PFSK-1 (cell line): ENCODE measurements at regions not wholly inside any gene's neighbourhood (a gene's known extent, or its start where the extent isn't known, plus 50 kb on each side); places are given as distances from the start of the nearest gene placed in this dataset.

ENCODE experiments used
- FOXP2 ChIP-seq: optimal IDR thresholded peaks from 2 replicates; pipeline ENCODE3; 2011; ENCODE audit warnings: borderline replicate concordance, control low read depth, inconsistent platforms; ENCODE audit not compliant: insufficient read depth; ENCODE audit errors: extremely low read length, extremely low read depth
- POLR2AphosphoS5 ChIP-seq: IDR thresholded peaks from 2 replicates; pipeline ENCODE4 v1.6.1; 2012; ENCODE audit warnings: low read depth, mild to moderate bottlenecking, control low read depth, low read length, moderate library complexity
- SIN3A ChIP-seq: IDR thresholded peaks from 2 replicates; pipeline ENCODE4 v1.6.1; 2012; ENCODE audit warnings: mild to moderate bottlenecking, low read length, moderate library complexity, borderline replicate concordance; ENCODE audit not compliant: insufficient read depth
- TAF1 ChIP-seq: IDR thresholded peaks from 2 replicates; pipeline ENCODE4 v1.6.1; 2012; ENCODE audit warnings: low read length, control low read depth, borderline replicate concordance; ENCODE audit not compliant: insufficient read depth
- TF ChIP-seq, protein P1 (sequence below), 2 experiments: IDR thresholded peaks; 2 replicates each; pipeline versions ENCODE4 v1.6.1 to v1.8.0; 2011 to 2012; ENCODE audit warnings: low read depth in 2 of 2, low read length in 2 of 2, control low read depth in 1 of 2, inconsistent platforms in 1 of 2, mild to moderate bottlenecking in 1 of 2, moderate library complexity in 1 of 2; ENCODE audit not compliant: insufficient read depth in 1 of 2

DNA sequence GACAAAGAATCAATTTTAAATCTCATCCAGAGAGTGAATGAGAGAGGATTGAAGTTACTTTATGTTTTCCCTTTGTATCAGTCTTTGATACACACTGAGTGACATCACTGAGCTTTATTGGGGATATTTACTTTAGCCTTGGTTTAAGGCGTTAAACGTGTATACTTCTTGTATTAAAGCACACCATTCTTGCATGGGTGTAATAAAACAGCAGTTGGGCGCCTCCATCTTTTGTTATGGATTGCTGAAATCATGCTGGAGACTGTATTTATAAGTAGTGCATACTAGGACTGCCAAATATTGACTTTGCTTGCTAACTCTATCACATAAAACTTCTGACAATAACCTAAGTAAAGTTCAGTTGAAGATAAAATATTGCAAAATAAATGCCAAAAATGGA, 1755.8 kb upstream of the WWC1 start:
- TF ChIP-seq TAF1 (no peak), POLR2AphosphoS5 (no peak), SIN3A (no peak), FOXP2 (no peak)
- TF ChIP-seq, protein P1, sequence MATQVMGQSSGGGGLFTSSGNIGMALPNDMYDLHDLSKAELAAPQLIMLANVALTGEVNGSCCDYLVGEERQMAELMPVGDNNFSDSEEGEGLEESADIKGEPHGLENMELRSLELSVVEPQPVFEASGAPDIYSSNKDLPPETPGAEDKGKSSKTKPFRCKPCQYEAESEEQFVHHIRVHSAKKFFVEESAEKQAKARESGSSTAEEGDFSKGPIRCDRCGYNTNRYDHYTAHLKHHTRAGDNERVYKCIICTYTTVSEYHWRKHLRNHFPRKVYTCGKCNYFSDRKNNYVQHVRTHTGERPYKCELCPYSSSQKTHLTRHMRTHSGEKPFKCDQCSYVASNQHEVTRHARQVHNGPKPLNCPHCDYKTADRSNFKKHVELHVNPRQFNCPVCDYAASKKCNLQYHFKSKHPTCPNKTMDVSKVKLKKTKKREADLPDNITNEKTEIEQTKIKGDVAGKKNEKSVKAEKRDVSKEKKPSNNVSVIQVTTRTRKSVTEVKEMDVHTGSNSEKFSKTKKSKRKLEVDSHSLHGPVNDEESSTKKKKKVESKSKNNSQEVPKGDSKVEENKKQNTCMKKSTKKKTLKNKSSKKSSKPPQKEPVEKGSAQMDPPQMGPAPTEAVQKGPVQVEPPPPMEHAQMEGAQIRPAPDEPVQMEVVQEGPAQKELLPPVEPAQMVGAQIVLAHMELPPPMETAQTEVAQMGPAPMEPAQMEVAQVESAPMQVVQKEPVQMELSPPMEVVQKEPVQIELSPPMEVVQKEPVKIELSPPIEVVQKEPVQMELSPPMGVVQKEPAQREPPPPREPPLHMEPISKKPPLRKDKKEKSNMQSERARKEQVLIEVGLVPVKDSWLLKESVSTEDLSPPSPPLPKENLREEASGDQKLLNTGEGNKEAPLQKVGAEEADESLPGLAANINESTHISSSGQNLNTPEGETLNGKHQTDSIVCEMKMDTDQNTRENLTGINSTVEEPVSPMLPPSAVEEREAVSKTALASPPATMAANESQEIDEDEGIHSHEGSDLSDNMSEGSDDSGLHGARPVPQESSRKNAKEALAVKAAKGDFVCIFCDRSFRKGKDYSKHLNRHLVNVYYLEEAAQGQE (IDR thresholded peaks at IDR 0.05; ENCODE audit: insufficient read depth in 1 of 2, low read depth in 2 of 2, low read length in 2 of 2): no peak

DNA sequence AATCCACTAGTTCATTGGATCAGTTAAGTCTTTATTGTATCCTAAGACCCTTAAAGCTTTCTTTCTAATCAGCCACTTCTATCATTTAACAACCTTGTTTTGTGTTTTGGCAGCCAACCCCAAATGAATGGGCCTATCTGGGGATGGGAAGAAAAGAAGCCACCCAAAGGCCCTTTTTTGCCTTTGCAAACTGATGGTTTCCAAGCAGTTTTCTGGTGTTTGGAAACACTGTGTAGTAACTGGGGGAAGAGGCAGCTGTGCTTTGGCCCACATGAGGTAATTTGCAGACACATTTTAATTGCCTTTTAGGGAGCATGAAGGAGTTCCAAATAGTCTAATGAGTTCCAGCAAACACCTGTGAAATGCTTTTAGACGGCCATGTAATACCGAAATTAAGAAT, 1751.3 kb upstream of the WWC1 start:
- TF ChIP-seq, protein P1 (IDR thresholded peaks at IDR 0.05; ENCODE audit: insufficient read depth in 1 of 2, low read depth in 2 of 2, low read length in 2 of 2): no peak
- TF ChIP-seq TAF1: no peak

DNA sequence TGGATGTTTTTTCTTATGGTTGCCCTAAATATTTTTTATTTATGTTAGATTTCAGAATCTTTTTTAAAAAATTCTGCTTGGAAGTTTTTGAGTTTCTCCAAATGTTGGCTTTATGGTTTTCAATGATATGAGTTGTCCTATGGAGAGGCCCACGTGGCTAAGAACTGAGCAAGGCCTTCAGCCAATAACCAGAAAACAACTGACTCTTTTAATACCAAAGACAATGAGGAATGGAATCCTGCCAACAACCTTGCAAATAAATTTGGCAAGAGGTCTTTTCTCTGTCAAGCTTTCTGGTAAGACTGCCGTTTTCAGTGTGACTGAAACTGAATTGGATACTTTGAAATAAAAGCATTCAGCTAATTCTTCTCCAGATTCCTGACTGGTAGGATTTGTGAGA, 1740.1 kb upstream of the WWC1 start:
- TF ChIP-seq TAF1 (no peak), FOXP2 (no peak), POLR2AphosphoS5 (no peak), SIN3A (no peak)
- TF ChIP-seq, protein P1 (IDR thresholded peaks at IDR 0.05; ENCODE audit: insufficient read depth in 1 of 2, low read depth in 2 of 2, low read length in 2 of 2): no peak

DNA sequence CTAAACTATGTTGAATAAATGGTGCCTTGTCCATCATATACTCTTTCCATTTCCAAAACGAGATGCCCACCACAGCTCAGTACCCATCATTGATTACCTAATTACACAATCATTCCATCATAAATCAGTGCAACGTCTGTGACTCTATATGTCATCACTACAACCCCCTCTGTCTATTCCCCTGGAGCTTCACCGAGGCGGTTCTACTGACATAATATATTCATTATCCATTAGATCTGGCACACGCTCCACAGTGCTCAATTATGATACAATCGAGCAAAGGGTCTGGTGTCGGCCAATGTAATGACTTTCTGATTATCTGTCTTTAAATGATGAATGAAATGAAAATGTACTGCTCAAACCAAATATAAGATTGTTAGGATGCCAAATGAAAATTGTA, 1737.7 kb upstream of the WWC1 start:
- TF ChIP-seq, protein P1 (IDR thresholded peaks at IDR 0.05; ENCODE audit: insufficient read depth in 1 of 2, low read depth in 2 of 2, low read length in 2 of 2): no peak
- TF ChIP-seq POLR2AphosphoS5 (no peak), TAF1 (no peak), SIN3A (no peak)

DNA sequence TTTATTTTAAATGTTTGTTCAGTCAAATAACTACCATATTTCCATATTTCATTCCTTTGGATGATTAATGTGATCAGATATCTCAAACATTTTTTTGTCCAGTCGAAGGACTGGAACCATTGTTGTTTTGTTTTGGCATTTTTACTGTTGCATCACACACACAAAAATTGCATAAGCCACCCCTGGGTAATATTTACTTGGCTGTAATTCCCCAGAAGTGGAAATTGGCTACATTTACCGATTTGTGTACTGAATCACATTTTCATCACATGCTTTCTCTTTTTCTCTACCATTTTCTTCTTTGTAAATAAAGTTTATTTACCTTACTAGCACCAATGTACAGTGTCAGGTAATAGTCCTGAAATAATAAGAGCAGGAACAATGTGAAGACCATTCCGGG, 1729.7 kb upstream of the WWC1 start:
- TF ChIP-seq SIN3A (no peak), POLR2AphosphoS5 (no peak), FOXP2 (no peak), TAF1 (no peak)
- TF ChIP-seq, protein P1 (IDR thresholded peaks at IDR 0.05; ENCODE audit: insufficient read depth in 1 of 2, low read depth in 2 of 2, low read length in 2 of 2): no peak
